K562 (cell line): ENCODE measurements at regions not wholly inside any gene's neighbourhood (a gene's known extent, or its start where the extent isn't known, plus 50 kb on each side); places are given as distances from the start of the nearest gene placed in this dataset.
A peak's percentile ranks its signal among the peaks of the same experiment; 100 is the strongest.

ENCODE experiments used
- ARID2 ChIP-seq: fragments of 450-650 bp; IDR thresholded peaks from 2 replicates; pipeline ENCODE4 v1.6.1; 2017; ENCODE audit warnings: antibody characterized with exemption, mild to moderate bottlenecking
- CHCHD3 ChIP-seq: fragments of 250-450 bp; sonication (Bioruptor Pico); IDR thresholded peaks from 2 replicates; pipeline ENCODE4 v2.1.2; 2022; ENCODE audit warnings: mild to moderate bottlenecking
- EHMT2 ChIP-seq: fragments of 450-650 bp; IDR thresholded peaks from 2 replicates; pipeline ENCODE4 v1.6.1; 2018; ENCODE audit warnings: antibody characterized with exemption
- GATA2 ChIP-seq: sonication (generic); formaldehyde crosslinking; IDR thresholded peaks from 2 replicates; pipeline ENCODE4 v1.4.0; 2020; ENCODE audit warnings: mild to moderate bottlenecking, missing genetic modification reagents
- HDAC2 ChIP-seq: fragments of 450-650 bp; IDR thresholded peaks from 2 replicates; pipeline ENCODE4 v1.6.1; 2016; ENCODE audit warnings: mild to moderate bottlenecking
- KDM1A ChIP-seq, 2 experiments: fragments of 450-650 bp; IDR thresholded peaks; 2 replicates each; pipeline ENCODE4 v1.6.1; 2016; ENCODE audit warnings: mild to moderate bottlenecking in 2 of 2
- MYNN ChIP-seq, 2 experiments: sonication (generic); formaldehyde crosslinking in 1 of 2; IDR thresholded peaks; 2 replicates each; pipeline versions ENCODE4 v1.5.0 to v1.6.1; 2016 to 2020; ENCODE audit warnings: antibody characterized with exemption in 1 of 2, missing genetic modification reagents in 1 of 2
- NR2C2 ChIP-seq, 2 experiments: fragments of 200-800 bp in 1 of 2; sonication (Bioruptor generic) in 1 of 2; sonication (generic) in 1 of 2; formaldehyde crosslinking in 1 of 2; IDR thresholded peaks; 2 replicates each; pipeline versions ENCODE4 v1.6.1 to v1.8.0; 2016 to 2022; ENCODE audit warnings: mild to moderate bottlenecking in 1 of 2, missing compliant biosample characterization in 1 of 2, missing genetic modification characterization in 1 of 2, missing genetic modification reagents in 1 of 2
- SMAD2 ChIP-seq: fragments of 150-350 bp; IDR thresholded peaks from 2 replicates; pipeline ENCODE4 v1.6.1; 2014; ENCODE audit warnings: low read depth, mild to moderate bottlenecking, low read length
- SMAD4 ChIP-seq: fragments of 250-450 bp; sonication (Bioruptor Pico); conservative IDR thresholded peaks from 2 replicates; pipeline ENCODE4 v1.8.0; 2021; ENCODE audit warnings: inconsistent platforms, mild to moderate bottlenecking, moderate library complexity
- ZMIZ1 ChIP-seq, 2 experiments: fragments of 150-350 bp in 1 of 2; IDR thresholded peaks; 2 replicates each; pipeline ENCODE4 v1.6.1; 2012 to 2016; ENCODE audit warnings: low read depth in 2 of 2, low read length in 2 of 2, mild to moderate bottlenecking in 1 of 2, moderate library complexity in 1 of 2
- ZNF318 ChIP-seq, 2 experiments: fragments of 450-650 bp; IDR thresholded peaks; 2 replicates each; pipeline ENCODE4 v1.6.1; 2016; ENCODE audit warnings: mild to moderate bottlenecking in 2 of 2, borderline replicate concordance in 1 of 2, low read depth in 1 of 2, moderate library complexity in 1 of 2
- ZNF41 ChIP-seq: fragments of 250-450 bp; sonication (Bioruptor Pico); conservative IDR thresholded peaks from 2 replicates; pipeline ENCODE4 v1.4.0; 2020; ENCODE audit warnings: mild to moderate bottlenecking
- ZNF449 ChIP-seq: fragments of 250-450 bp; sonication (Bioruptor Pico); IDR thresholded peaks from 2 replicates; pipeline ENCODE4 v1.8.0; 2022; ENCODE audit warnings: moderate library complexity, mild to moderate bottlenecking, inconsistent platforms
- ZNF584 ChIP-seq: fragments of 200-800 bp; sonication (Bioruptor generic); IDR thresholded peaks from 2 replicates; pipeline ENCODE4 v1.6.1; 2016; ENCODE audit warnings: low read depth, mild to moderate bottlenecking, missing genetic modification characterization, missing compliant biosample characterization

GRCh38 chr9:108015690-108016089 lies 526.1 kb upstream of the KLF4 start (continued):
- TF ChIP-seq ZNF318 (IDR thresholded peaks at IDR 0.05; ENCODE audit: borderline replicate concordance in 1 of 2, low read depth in 1 of 2): no peak
- peak; percentile 77; the same call in 1 of the 2 replicates for TF ChIP-seq HDAC2
- no peak for TF ChIP-seq ZNF449
- 0 out of 2 replicates have a peak, but pooled peaks have one; percentile 22 for TF ChIP-seq MYNN (IDR thresholded peaks at IDR 0.05)
- TF ChIP-seq MYNN (CRISPR knock-in tag; IDR thresholded peaks at IDR 0.05): no peak
- no peak for TF ChIP-seq CHCHD3
- TF ChIP-seq ARID2: no peak
- TF ChIP-seq ZNF41: 0 out of 2 replicates have a peak, but pooled peaks have one; percentile 37
- TF ChIP-seq SMAD2: no peak
- no peak for TF ChIP-seq NR2C2 (CRISPR knock-in tag; IDR thresholded peaks at IDR 0.05)
- TF ChIP-seq NR2C2 (tag; IDR thresholded peaks at IDR 0.05): no peak
- TF ChIP-seq ZNF584: no peak; the same call in 1 of the 2 replicates
- TF ChIP-seq SMAD4 (CRISPR knock-in tag): peak; percentile 77
- peak; percentile 63 for TF ChIP-seq EHMT2
- TF ChIP-seq ZMIZ1 (IDR thresholded peaks at IDR 0.05; ENCODE audit: low read depth in 2 of 2, low read length in 2 of 2): peak in 1 of 2 experiments; percentile 86; a peak in 2 of 4 replicates
- peak; percentile 89 to 94 for TF ChIP-seq KDM1A (IDR thresholded peaks at IDR 0.05)
- TF ChIP-seq GATA2: peak; percentile 59; the same call in 1 of the 2 replicates
